ENCODE measurements at regions not wholly inside any gene's neighbourhood (a gene's known extent, or its start where the extent isn't known, plus 50 kb on each side); places are given as distances from the start of the nearest gene placed in this dataset.

GRCh38 chr14:106547735-106548434 is 1021.5 kb downstream of the TMEM121 start:
- TF ChIP-seq EZH2 (IDR thresholded peaks at IDR 0.05; ENCODE audit: borderline replicate concordance, insufficient read depth, low read depth, low read length, poor library complexity, severe bottlenecking): no peak
- TF ChIP-seq CTCF (IDR thresholded peaks at IDR 0.05): no peak
